ENCODE measurements at regions not wholly inside any gene's neighbourhood (a gene's known extent, or its start where the extent isn't known, plus 50 kb on each side); places are given as distances from the start of the nearest gene placed in this dataset.

- TF ChIP-seq CTCF (IDR thresholded peaks at IDR 0.05; ENCODE audit: insufficient read depth, low read length, poor library complexity, severe bottlenecking), result no peak
- no peak for TF ChIP-seq EZH2phosphoT487 (conservative IDR thresholded peaks at IDR 0.05; ENCODE audit: low read length)
These were observed 253.9 kb upstream of the KLHL29 start for GRCh38 chr2:23131066-23131575.
